ENCODE measurements at regions not wholly inside any gene's neighbourhood (a gene's known extent, or its start where the extent isn't known, plus 50 kb on each side); places are given as distances from the start of the nearest gene placed in this dataset.

- Histone ChIP-seq H3K36me3 (ENCODE audit: insufficient read depth, low read length, poor library complexity, severe bottlenecking) (no peaks in the 10 kb centered on the region), H3K27me3 (replicated peaks; ENCODE audit: insufficient read depth, low read depth, low read length, poor library complexity) (no peaks in the 10 kb centered on the region), H3K27ac (ENCODE audit: low read depth, low read length, poor library complexity, severe bottlenecking) (peak overlapping the region; percentile 50), H3K4me3 (ENCODE audit: low read depth, low read length, poor library complexity, severe bottlenecking) (no peak overlapping the region), H3K4me1 (ENCODE audit: insufficient read depth, low read length, poor library complexity, severe bottlenecking) (peaks cover 30% of the 10 kb centered on the region), H3K9me3 (ENCODE audit: low read depth, low read length, poor library complexity, severe bottlenecking) (no peaks in the 10 kb centered on the region)
- ChIA-PET CTCF (no interaction called here), POLR2A (ENCODE audit: low non-redundant PET) (no interaction called here)
- intact Hi-C loops (cut with micrococcal nuclease; ENCODE audit: unreplicated experiment) = no loop called here
- BruUV-seq (replicated peaks) = no TSS peak
- no peak for DNase-seq (ENCODE audit: low spot score)
- no peak for TF ChIP-seq EZH2 (IDR thresholded peaks at IDR 0.05; ENCODE audit: borderline replicate concordance, low read depth, low read length, poor library complexity, severe bottlenecking)
- TF ChIP-seq, protein P1, sequence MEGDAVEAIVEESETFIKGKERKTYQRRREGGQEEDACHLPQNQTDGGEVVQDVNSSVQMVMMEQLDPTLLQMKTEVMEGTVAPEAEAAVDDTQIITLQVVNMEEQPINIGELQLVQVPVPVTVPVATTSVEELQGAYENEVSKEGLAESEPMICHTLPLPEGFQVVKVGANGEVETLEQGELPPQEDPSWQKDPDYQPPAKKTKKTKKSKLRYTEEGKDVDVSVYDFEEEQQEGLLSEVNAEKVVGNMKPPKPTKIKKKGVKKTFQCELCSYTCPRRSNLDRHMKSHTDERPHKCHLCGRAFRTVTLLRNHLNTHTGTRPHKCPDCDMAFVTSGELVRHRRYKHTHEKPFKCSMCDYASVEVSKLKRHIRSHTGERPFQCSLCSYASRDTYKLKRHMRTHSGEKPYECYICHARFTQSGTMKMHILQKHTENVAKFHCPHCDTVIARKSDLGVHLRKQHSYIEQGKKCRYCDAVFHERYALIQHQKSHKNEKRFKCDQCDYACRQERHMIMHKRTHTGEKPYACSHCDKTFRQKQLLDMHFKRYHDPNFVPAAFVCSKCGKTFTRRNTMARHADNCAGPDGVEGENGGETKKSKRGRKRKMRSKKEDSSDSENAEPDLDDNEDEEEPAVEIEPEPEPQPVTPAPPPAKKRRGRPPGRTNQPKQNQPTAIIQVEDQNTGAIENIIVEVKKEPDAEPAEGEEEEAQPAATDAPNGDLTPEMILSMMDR (conservative IDR thresholded peaks at IDR 0.05; ENCODE audit: low read depth, low read length) = no peak
Observed at GRCh38 chr12:93102312-93102711, 173.2 kb upstream of the EEA1 start.

DNA sequence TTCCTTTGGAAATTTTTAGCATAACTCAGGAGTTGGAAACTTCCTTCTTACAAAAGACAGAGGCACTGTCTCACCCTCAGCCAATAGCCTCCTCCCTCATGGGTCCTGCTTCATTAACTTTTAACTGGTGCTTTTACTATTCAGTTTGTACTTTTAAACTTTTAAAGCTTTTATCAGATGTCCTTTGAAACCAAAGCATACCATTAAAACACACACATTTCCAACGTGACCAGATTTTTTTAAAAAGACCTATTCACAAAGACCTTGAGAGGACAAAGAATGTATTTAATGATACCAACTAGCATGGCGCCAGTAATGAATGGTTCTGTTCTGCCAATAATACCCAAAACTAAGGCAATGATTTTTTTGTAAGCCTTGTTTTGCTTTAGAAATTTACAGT, 173.6 kb upstream of the EEA1 start:
- Histone ChIP-seq H3K36me3 (ENCODE audit: insufficient read depth, low read length, poor library complexity, severe bottlenecking) (no peaks in the 10 kb centered on the region), H3K27me3 (replicated peaks; ENCODE audit: insufficient read depth, low read depth, low read length, poor library complexity) (no peaks in the 10 kb centered on the region), H3K9me3 (ENCODE audit: low read depth, low read length, poor library complexity, severe bottlenecking) (no peaks in the 10 kb centered on the region), H3K4me1 (ENCODE audit: insufficient read depth, low read length, poor library complexity, severe bottlenecking) (peaks cover 35% of the 10 kb centered on the region), H3K27ac (ENCODE audit: low read depth, low read length, poor library complexity, severe bottlenecking) (no peak overlapping the region), H3K4me3 (ENCODE audit: low read depth, low read length, poor library complexity, severe bottlenecking) (no peak overlapping the region)
- ChIA-PET CTCF (no interaction called here), POLR2A (ENCODE audit: low non-redundant PET) (no interaction called here)
- intact Hi-C loops (cut with micrococcal nuclease; ENCODE audit: unreplicated experiment) = no loop called here
- DNase-seq (ENCODE audit: low spot score) = no peak
- TF ChIP-seq, protein P1 (conservative IDR thresholded peaks at IDR 0.05; ENCODE audit: low read depth, low read length) = no peak
- no peak for TF ChIP-seq EZH2 (IDR thresholded peaks at IDR 0.05; ENCODE audit: borderline replicate concordance, low read depth, low read length, poor library complexity, severe bottlenecking)
- no TSS peak for BruUV-seq (replicated peaks)

GRCh38 chr12:93103154-93103553, 174.1 kb upstream of the EEA1 start:
- Histone ChIP-seq H3K27me3 (replicated peaks; ENCODE audit: insufficient read depth, low read depth, low read length, poor library complexity) (no peaks in the 10 kb centered on the region), H3K4me3 (ENCODE audit: low read depth, low read length, poor library complexity, severe bottlenecking) (no peak overlapping the region), H3K4me1 (ENCODE audit: insufficient read depth, low read length, poor library complexity, severe bottlenecking) (peaks cover 39% of the 10 kb centered on the region), H3K27ac (ENCODE audit: low read depth, low read length, poor library complexity, severe bottlenecking) (no peak overlapping the region), H3K36me3 (ENCODE audit: insufficient read depth, low read length, poor library complexity, severe bottlenecking) (no peaks in the 10 kb centered on the region), H3K9me3 (ENCODE audit: low read depth, low read length, poor library complexity, severe bottlenecking) (no peaks in the 10 kb centered on the region)
- CTCF ChIA-PET = no interaction called here
- DNase-seq (ENCODE audit: low spot score) = no peak
- BruUV-seq (replicated peaks) = no TSS peak
- TF ChIP-seq, protein P1 (conservative IDR thresholded peaks at IDR 0.05; ENCODE audit: low read depth, low read length) = no peak
- TF ChIP-seq EZH2 (IDR thresholded peaks at IDR 0.05; ENCODE audit: borderline replicate concordance, low read depth, low read length, poor library complexity, severe bottlenecking) = no peak
- POLR2A ChIA-PET (ENCODE audit: low non-redundant PET) = no interaction called here
- intact Hi-C loops (cut with micrococcal nuclease; ENCODE audit: unreplicated experiment) = no loop called here
